Fibroblast of pulmonary artery (primary cell): ENCODE measurements at regions not wholly inside any gene's neighbourhood (a gene's known extent, or its start where the extent isn't known, plus 50 kb on each side); places are given as distances from the start of the nearest gene placed in this dataset.

Experiments used
- DNase-seq: peaks from one replicate; pipeline ENCODE4 v3.0.0-alpha.2; 2010; ENCODE audit warnings: low read depth
- H3K4me3 ChIP-seq: replicated peaks from 2 replicates; pipeline ENCODE4 v1.5.1; 2011; ENCODE audit warnings: low read depth, mild to moderate bottlenecking, control low read depth, low read length, moderate library complexity
- TF ChIP-seq, protein P1 (sequence below): IDR thresholded peaks from 2 replicates; pipeline ENCODE4 v1.5.1; 2011; ENCODE audit warnings: mild to moderate bottlenecking, control low read depth, low read length, inconsistent platforms; ENCODE audit errors: missing control alignments

DNA sequence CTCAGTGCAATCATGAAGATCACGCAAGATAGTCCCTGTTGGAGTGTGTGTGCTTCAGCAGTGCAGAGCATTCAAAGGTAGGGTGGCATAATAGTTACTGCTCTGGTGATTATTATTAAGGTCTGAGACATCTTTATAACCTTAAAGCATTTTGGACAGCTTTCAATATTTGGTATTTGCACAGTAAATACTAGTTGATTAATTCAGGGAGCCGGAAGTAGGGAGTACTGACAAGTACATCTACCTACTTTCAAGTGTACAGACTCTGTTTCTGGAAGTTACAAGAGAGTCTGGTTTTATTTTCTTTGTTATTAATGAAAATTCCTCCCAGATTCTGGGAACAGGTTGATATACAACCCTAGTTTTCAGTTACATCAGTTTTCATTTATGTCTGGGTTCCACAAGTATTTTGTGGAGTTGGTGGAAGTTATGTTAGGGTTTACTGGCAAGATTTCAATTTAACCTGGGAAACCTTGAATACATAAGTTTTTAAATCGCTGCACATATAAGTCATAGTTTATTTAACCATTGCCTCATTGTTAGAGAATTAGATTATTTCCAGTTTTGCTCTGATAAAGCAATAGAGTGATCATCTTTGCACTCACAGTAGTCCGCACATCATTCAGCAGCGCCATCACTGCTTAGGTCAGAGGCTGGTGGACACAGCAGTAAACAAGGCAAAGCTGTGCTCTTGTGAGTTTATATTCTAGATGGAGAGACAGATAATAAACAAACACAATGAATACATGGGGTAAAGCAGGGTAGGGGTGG, 366.6 kb downstream of the REEP3 start:
- DNase-seq: no peak
- H3K4me3 ChIP-seq: no peak overlapping the region
- TF ChIP-seq, protein P1, sequence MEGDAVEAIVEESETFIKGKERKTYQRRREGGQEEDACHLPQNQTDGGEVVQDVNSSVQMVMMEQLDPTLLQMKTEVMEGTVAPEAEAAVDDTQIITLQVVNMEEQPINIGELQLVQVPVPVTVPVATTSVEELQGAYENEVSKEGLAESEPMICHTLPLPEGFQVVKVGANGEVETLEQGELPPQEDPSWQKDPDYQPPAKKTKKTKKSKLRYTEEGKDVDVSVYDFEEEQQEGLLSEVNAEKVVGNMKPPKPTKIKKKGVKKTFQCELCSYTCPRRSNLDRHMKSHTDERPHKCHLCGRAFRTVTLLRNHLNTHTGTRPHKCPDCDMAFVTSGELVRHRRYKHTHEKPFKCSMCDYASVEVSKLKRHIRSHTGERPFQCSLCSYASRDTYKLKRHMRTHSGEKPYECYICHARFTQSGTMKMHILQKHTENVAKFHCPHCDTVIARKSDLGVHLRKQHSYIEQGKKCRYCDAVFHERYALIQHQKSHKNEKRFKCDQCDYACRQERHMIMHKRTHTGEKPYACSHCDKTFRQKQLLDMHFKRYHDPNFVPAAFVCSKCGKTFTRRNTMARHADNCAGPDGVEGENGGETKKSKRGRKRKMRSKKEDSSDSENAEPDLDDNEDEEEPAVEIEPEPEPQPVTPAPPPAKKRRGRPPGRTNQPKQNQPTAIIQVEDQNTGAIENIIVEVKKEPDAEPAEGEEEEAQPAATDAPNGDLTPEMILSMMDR: no peak

GRCh38 chr10:63889803-63890202, 368.6 kb downstream of the REEP3 start:
- DNase-seq: no peak
- H3K4me3 ChIP-seq: no peak overlapping the region
- TF ChIP-seq, protein P1: no peak

- TF ChIP-seq, protein P1: no peak
- DNase-seq: no peak
These were observed 375.8 kb downstream of the REEP3 start for GRCh38 chr10:63896992-63897391.

DNA sequence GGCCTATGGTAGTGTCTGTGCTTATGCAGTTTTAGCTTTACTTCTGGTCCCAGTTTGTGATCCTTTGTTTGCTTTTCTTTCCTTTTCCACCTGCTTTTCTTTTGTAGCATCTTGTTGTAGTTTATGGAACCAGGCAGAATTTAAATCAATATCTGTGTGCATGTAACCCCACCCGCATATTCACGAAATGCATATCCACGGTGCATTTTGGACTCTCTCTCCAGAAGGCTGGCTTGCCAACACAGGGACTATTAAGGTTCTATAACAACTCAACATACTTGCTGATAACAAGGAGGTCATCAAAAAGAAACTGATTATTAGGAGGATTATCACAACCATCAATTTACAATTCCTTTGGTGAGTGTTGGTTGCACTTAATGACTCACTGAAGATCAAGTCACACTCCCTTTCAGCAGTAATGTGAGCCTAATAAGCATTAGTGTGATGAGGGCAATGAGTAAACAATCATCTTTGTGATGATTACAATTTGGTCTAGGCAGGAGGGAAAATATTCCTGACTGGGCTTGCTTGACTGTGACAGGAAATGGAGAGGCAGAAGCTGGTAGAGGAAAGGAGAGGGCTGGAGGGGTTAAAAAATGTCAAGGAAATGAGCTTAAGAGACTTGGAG, 378.6 kb downstream of the REEP3 start:
- H3K4me3 ChIP-seq: no peak overlapping the region
- TF ChIP-seq, protein P1: no peak
- DNase-seq: no peak

More at GRCh38 chr10:63896992-63897391, 375.8 kb downstream of the REEP3 start:
- no peak overlapping the region for H3K4me3 ChIP-seq

- H3K4me3 ChIP-seq: no peak overlapping the region
- no peak for DNase-seq
- TF ChIP-seq, protein P1: peak; percentile 31
These were observed 380.0 kb downstream of the REEP3 start for GRCh38 chr10:63901228-63901627.

DNA sequence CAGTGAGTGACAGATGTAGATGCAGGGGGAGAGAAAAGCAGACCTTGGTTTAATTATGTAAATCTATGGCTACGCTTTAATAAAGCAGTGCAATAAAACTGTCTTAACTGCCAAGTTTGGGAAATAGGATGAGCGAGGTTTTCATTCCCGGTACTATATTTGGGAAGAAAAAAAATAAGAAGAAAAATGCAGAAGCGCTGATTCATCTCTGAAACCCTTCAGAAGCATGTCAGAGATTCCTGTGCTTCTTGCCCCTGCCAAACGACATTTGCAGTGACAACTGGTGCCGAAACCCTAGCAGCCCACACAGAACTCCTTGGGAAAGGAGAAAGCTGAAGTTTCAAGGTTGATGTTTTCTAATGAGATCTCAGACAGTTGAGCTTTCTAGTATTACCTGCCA, 380.7 kb downstream of the REEP3 start:
- TF ChIP-seq, protein P1: no peak
- no peak overlapping the region for H3K4me3 ChIP-seq
- peak; percentile 11 for DNase-seq
